MM.1S (cell line): ENCODE measurements at regions not wholly inside any gene's neighbourhood (a gene's known extent, or its start where the extent isn't known, plus 50 kb on each side); places are given as distances from the start of the nearest gene placed in this dataset.

ENCODE experiments used
- CTCF ChIP-seq: fragments of 300-600 bp; sonication (generic); IDR thresholded peaks from 2 replicates; pipeline ENCODE4 v1.5.1; 2016; ENCODE audit warnings: antibody characterized with exemption, low read length, mixed read lengths
- EZH2 ChIP-seq: fragments of 300-600 bp; sonication (generic); optimal IDR thresholded peaks from 2 replicates; pipeline ENCODE3; 2017; ENCODE audit warnings: low read depth, mild to moderate bottlenecking, antibody characterized with exemption, low read length, mixed read lengths
- EZH2phosphoT487 ChIP-seq: fragments of 300-600 bp; sonication (generic); IDR thresholded peaks from 2 replicates; pipeline ENCODE4 v1.6.1; 2018; ENCODE audit warnings: antibody characterized with exemption, low read length

GRCh38 chr12:127223731-127224130 is 1043.2 kb upstream of the TMEM132C start:
- TF ChIP-seq CTCF: no peak
- no peak for TF ChIP-seq EZH2
- no peak for TF ChIP-seq EZH2phosphoT487
